IPS-NIHi7 (cell line): ENCODE measurements at regions not wholly inside any gene's neighbourhood (a gene's known extent, or its start where the extent isn't known, plus 50 kb on each side); places are given as distances from the start of the nearest gene placed in this dataset.
"Not testable (repeated sequence)": the region's sequence is repeated elsewhere in the genome, so short reads cannot be mapped to it uniquely, and the experiment has no call there.

Source experiments
- DNase-seq: peaks from one replicate; pipeline ENCODE4 v3.0.0; 2012; ENCODE audit warnings: mixed read lengths; ENCODE audit errors: extremely low spot score

DNA sequence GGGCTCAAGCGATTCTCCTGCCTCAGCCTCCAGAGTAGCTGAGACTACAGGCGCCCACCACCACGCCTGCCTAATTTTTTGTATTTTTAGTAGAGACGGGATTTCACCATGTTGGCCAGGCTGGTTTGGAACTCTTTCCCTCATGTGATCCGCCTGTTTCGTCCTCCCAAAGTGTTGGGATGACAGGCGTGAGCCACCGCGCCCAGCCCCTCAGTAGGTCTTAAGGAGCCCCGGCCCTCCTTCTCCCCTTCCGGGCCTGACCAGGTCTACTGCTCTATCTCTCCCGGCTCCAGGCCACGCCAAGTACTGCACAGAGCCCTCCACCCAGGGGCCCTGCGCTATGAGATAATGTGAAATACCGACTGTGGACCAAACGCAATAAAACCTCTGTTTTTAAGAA lies 785.5 kb downstream of the FOXD4L5 start:
- DNase-seq = not testable (repeated sequence)

DNA sequence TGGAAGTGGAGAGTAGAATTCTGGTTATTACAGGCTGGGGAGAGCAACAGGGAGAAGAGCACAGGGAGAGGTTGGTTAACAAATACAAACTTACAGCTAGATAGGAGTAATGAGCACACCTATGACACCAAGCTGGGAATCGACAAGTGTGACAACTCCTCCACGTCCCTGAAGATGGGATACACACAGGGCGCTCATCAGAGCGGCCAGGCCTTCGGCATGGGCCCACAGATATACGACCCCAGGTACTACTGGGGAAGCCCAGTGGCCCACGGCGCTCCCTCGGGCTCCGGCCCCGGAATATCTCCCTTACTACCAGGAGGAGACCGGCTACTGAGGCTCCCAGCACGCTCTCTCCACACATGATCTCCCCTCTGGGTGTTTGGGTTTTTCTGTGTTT lies 786.6 kb downstream of the FOXD4L5 start:
- not testable (repeated sequence) for DNase-seq

DNA sequence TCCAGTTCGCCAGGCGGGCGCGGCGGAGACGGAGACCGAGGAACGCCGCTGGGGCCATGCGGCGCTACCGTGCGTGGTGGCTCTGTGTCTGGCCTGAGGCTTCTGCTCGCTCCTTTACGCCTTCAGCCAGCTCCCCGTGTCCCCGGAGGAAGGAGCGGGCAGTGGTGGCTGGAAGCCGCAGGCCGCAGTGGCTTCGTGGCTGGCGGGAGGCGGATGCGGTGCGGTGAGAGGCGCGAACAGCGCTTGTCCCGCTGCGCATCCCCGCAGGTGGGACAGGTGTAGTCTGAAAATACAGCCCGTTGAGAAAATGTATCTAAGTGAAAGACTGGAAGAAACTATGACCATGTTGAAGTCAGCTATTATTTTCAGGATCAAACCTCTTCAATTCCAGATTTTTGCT lies 796.5 kb downstream of the FOXD4L5 start:
- DNase-seq = peak; percentile 3

DNA sequence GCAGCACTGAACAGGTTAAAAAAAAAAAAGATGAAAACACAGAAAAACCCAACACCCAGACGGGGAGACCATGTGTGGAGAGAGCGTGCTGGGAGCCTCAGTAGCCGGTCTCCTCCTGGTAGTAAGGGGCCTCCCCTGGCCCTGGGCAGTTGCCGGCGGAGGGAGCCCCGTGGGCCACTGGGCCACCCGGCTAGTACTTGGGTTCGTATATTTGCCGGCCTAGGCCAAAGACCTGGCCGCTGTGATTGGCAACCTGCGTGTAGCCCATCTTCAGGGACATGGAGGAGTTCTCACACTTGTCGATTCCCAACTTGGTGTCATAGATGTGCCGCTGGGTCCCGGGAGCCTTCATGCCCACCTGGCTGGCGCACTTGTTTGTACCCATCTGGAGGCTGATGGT lies 798.9 kb downstream of the FOXD4L5 start:
- not testable (repeated sequence) for DNase-seq

DNA sequence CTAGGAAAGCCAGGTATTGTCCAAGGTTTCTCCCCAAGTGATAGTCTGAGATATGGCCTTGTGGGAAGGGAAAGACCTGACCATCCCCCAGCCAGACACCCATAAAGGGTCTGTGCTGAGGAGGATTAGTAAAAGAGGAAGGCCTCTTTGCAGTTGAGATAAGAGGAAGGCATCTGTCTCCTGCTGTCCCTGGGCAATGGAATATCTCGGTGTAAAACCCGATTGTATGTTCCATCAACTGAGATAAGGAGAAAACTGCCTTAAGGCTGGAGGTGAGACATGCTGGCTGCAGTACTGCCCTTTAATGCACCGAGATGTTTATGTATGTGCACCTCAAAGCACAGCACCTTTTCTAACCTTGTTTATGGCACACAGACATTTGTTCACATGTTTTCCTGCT lies 805.9 kb downstream of the FOXD4L5 start:
- not testable (repeated sequence) for DNase-seq

DNA sequence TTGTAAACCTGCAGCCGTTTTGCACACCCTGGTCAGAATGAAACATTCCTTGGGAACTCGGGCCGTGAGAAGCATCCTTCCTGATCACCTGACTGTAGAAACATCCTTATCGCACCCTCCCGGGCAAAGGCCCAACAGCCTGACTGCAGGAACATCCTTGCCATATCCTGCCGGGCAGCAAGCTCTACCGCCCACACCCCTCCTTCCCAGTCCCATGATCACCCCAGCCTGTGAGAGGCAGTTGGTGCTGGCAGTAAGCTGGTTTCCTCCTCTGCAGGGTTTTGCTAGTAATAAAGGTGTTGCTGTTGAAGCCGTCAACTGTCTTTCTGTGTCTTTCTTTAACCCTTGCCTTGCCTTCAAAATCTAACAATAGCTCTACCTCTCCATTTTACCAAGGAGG lies 816.1 kb downstream of the FOXD4L5 start:
- DNase-seq = not testable (repeated sequence)

DNA sequence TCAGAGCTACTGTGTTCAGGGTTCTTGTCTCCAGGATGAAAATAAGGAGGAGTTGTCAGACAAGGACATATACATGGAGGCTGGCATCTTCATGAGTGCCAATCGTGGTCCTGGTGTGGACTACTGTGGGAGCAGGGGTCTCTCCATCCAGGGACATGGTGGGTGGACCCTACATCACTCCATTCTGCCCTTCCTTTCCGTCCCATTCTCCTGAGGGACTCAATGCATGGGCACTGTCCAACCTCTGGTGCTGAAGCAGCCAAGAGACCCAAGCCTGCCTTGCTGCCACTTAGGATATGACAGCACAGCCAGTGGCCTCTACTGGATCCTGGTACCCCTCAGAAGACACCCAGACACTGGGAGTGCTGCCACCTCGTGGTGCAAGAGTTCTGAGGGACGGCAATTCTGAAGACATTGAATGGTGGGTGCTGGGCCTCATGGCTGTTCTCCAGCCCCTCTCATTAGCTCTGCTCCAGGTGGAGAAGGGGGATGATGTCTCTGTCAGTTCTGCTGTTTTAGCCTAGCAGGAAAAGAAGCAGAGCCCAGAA lies 818.9 kb downstream of the FOXD4L5 start:
- not testable (repeated sequence) for DNase-seq

DNA sequence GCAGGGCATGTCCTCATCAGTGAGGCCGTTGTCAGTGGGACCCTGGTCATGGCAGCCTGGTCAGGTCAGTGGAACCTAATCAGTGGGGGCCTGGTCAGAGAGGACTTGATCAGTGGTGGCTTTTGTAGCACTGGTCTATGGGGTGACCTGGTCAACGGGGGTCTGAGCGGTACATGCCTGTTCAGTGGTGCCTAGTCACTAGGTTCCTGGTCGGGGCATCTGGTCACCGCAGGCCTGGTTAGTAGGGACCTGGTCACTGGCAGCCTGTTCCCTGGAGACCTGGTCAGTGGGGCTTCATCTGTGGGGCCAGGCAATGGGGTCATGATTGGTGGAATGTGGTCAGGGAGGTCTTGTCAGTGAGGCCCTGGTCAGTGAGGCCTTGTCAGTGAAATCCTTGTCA lies 823.1 kb downstream of the FOXD4L5 start:
- DNase-seq = not testable (repeated sequence)

DNA sequence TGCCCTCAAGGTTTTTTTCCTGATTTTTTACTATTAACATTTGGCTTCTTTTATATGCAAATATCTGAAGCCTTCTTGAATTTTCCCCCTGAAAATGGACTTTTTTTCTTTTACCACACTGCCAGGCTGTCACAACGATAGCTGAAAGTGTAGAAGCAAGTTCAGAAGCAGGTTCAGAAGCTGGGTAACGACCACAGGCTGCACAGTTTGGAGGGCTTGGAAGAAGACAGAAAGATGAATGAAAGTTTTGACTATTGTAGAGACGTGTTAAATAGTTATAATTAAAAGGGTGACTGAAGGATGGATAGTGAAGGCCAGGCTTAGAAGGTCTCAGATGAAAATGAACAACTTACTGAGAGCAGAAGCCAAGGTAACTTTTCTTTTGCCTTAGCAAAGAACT lies 826.4 kb downstream of the FOXD4L5 start:
- not testable (repeated sequence) for DNase-seq

DNA sequence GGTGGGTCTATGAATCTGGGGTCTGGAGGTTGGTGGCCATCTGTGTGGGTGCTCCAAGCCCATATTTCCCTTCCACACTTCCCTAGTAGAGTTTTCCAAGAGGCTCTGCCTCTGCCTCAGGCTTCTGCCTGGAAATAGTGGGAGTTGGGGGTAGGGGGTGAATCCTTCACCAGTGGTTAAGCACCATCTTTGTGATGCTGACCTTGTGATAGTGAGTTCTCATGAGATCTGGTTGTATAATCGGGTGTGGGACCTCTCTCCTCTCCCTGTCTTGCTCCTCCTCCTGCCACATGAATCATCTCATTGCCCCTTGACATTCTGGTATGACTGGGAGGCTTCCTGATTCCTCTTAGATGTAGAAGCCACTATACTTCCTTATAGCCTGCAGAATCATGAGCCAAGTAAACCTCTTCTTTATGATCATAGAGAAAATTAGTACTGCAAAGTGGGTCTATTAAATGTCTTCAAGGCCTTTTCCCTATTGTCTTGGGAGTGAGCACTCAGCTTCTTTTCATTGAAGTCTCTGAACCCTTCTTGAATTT lies 829.8 kb downstream of the FOXD4L5 start:
- DNase-seq = not testable (repeated sequence)

DNA sequence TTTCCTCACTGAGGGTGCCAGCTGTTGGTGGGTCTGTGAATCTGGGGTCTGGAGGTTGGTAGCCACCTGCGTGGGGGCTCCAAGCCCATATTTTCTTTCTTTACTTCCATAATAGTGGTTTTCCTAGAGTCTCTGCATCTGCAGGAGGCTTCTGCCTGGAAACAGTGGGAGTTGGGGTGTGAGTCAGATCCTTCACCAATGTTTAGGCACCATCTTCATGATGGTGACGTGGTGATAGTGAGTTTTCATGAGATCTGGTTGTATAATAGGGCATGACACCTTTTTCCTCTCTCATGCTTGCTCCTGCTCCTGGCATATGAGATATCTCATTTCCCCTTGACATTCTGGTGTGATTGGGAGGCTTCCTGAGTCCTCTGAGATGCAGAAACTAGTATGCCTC lies 832.9 kb downstream of the FOXD4L5 start:
- peak; percentile 0 for DNase-seq

DNA sequence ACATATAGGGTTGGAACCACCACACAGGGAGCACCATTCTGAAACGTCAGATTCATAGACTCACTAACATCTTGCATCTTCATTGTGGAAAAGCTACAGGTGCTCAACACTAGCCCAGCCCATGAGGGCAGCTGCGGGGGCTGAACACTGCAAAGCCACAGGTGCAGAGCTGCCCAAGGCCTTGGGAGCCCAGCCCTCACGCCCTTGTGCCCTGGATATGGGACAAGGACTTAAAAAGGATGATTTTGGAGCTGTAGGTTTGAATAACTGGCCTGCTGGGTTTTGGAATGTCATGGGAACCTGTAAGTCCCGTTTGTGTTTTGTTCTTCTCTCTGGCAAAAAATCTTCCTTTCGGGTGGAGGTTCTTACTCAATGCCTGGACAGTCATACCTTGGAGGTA lies 834.4 kb downstream of the FOXD4L5 start:
- not testable (repeated sequence) for DNase-seq

DNA sequence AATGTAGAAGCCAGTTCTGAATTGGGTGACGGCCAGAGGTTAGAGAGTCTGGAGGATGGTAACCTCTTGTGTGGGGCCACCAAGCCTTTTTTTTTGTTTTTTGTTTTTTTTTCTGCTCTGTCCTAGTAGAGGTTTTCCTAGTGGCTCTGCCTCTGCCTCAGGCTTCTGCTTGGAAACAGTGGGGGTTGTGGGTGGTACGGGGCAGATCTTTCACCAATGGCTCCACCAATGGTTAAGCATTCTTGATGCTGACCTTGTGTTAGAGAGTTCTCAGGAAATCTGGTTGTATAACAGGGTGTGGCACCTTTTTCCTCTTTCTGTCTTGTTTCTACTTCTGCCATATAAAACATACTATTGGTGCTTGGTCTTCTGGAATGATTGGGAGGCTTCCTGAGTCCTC lies 836.0 kb downstream of the FOXD4L5 start:
- not testable (repeated sequence) for DNase-seq

DNA sequence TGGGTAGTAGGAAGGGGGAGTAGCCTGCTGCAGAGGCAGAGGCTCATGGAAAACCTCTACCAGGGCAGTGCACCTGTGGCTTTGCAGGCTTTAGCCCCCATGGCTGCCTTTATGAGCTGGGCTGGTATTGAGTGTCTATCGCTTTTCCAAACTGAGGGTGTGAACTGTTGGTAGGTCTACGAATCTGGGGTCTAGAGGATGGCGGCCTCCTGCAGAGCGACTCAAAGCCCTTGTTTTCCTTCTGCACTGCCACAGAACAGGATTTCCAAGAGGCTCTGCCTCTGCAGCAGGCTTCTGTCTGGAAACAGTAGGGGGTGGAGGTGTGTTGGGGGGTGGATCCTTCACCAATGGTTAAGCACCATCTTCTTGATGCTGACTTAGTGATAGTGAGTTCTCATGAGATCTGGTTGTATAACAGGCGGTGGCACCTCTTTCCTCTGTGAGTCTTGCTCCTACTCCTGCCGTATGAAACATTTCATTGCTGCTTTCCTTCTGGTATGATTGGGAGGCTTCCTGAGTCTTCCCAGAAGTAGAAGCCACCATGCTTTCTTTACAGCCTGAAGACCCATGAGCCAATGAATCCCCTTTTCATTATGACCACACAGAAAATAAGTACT lies 840.0 kb downstream of the FOXD4L5 start:
- DNase-seq = not testable (repeated sequence)

DNA sequence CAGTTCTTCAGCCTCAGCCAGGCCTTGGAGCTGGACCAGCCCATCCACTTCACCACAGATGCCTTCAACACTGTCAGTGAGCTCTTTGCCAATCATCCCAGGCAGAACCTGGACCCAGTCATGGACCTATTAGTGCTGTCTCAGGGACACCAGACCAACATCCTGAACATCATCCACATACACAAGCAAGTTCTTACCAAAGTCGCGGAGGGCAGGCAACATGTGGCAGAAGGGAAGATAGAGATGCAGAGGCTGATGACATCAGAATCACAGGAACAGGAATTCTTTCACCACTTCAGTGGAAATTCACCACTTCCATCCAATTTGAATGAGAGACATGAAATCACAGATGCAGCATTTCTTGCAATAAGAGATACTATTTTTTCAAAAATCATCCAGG lies 845.3 kb downstream of the FOXD4L5 start:
- DNase-seq = not testable (repeated sequence)
